ENCODE measurements at regions not wholly inside any gene's neighbourhood (a gene's known extent, or its start where the extent isn't known, plus 50 kb on each side); places are given as distances from the start of the nearest gene placed in this dataset.

GRCh38 chr14:43105305-43105704 is 1401.8 kb downstream of the FSCB start:
- TF ChIP-seq CTCF (IDR thresholded peaks at IDR 0.05 in 4 of 5, conservative IDR thresholded peaks at IDR 0.05 in 1 of 5): no peak
- TF ChIP-seq POLR2A (IDR thresholded peaks at IDR 0.05): no peak

All from gastrocnemius medialis (tissue), 4 donors.